NCI-H82 treated with DMSO at 0.1 percent for 48 hours (cell line): ENCODE measurements at regions not wholly inside any gene's neighbourhood (a gene's known extent, or its start where the extent isn't known, plus 50 kb on each side); places are given as distances from the start of the nearest gene placed in this dataset.

ENCODE experiments used
- DNase-seq: peaks from one replicate; lab custom pipeline; 2025; ENCODE audit not compliant: unreplicated experiment; lab: John Stamatoyannopoulos, UW

GRCh38 chr20:57950764-57951485 lies 241.1 kb upstream of the PMEPA1 start:
- no peak for DNase-seq

GRCh38 chr20:57948180-57948955 lies 238.6 kb upstream of the PMEPA1 start:
- DNase-seq, result no peak

DNA sequence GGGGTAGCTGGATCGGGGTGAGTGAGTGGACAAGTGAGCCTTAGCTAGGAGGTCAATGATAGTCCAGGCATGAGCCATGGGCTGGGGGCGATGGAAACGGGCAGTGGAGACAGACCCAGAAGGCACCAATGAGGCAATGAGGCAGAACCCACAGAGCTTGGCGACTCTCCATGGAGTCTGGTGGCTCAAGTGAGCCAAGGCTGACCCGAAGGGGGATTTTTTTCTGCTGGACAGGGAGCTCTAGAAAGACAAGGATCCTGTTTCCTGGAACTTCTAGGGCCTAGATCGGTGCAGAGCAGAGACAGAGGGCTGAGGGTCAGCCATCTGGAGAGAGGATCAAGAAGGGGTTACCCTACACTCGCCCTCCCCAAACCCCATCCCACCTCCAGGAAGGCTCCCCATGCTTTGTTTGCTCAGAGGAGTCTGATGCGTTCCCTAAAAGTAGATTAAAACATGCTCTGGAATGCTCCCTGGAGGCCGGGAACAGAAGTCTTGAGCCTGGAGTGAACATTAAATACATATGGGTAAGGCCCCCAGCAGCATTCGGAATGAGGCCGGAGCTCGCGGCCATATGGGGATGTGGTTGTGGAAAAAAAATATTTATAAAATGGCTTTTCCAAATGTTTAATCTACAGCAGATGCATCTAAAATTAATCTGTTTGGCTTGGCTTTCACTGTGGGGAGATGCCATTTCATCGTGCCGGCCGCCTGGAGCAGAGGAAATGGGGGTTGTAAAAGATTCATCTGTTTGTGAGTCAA lies 237.8 kb upstream of the PMEPA1 start:
- DNase-seq, result no peak

DNA sequence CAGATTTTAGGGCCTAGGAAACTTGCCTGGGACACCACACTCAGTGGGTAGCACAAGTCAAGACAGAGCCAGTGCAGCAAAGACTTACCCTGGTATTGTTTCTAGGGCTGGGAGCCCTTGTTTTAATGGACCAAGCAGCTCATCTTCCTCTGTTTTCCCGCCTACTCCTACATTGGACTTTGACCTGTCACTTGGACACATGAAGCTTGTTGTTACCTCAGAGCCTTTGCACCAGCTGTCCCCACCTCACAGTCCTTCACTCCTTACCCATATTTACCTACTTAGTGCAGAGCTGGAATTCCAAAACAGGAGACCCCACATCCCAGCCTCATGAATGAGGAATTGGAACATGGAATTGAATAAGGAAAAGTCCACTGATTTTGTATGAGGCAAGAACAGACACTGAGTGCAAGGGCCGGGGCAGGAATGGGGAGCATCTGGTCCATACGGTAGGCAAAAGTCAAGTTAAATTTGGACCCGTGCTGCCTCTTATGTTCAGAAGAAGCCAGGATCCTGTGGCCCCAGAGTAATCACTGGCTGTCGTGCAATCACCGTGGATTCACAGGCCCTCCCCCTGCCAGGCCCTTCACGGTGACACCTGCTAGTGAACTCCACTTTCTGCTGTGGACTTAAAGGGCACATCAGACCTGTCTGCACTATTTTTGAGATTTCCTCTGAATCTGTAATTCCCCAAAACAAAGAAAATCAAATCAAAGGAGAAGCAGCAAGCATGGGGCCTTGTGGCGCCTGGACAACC lies 236.9 kb upstream of the PMEPA1 start:
- DNase-seq, result no peak

- no peak for DNase-seq
Measured at GRCh38 chr20:57944988-57945387, 235.2 kb upstream of the PMEPA1 start.

- DNase-seq, result no peak
Measured at GRCh38 chr20:57943950-57944349, 234.1 kb upstream of the PMEPA1 start.

- DNase-seq, result no peak
Measured at GRCh38 chr20:57943291-57943690, 233.5 kb upstream of the PMEPA1 start.

DNA sequence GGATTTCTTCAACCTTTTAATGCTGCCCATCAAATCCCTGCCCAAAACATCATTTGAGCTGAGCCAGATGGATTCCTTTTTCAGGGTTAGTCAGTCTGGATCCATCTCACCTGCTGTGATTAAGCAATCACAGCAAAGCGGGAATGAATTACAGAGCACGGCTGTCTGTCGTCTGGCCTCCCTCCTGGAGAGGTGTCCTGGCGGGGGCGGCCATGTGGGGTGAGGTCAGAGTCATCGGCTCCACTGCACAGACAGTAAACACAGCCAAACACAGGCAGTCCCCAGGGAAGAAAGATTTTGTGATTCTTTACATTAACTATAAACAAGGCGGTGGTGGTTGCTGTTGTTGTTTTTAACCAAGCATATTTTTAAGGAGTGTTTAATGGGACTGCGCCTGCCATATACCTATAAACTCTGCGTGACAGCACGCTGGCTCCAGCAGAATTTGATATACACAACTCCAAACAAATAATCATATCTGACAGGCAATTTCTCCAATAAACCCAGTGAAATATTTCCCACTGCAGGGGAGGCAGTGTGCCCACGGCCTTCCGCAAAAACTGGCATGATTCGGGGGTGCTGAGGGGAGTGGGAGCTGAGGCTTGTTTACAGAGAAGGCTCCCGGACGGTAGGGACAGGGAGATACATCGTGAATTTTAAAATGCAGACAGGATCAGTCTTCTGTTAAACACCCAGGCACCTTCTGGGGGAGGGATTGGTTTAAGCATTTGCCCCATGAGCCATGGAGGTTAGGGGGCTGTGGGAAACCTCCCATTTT lies 232.0 kb upstream of the PMEPA1 start:
- DNase-seq, result no peak

DNA sequence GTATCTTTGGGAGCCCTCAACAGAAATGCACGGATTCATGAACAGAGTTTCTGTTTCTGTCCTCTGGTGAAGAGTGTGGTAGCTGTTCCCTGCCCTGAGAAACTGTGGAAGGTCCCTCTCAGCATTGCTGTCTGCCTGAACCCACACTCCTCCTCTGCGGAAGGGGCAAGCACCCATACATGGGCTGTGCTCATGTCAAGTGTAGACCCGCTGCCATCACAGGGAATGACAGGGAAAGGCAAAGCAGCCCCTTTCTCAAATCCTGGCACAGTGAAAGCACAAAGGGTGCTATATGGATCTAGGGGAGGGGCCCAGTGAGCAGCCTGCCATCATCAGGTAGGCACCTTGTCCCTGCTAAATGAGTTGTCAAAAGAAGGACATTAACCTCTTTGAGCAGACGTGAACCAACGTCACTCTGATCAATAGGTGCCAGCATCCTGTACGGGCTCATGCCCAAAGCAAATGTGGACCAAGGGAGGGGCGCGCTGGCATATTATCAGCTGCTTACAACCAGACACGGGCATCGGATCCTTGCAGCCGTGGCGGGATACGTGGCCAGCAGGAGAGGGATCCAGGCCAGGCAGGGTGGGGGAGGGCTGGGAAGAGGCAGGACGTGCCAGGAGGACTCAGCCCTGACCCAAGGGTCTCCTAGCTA lies 231.2 kb upstream of the PMEPA1 start:
- no peak for DNase-seq

- DNase-seq, result no peak
Measured at GRCh38 chr20:57940376-57940775, 230.6 kb upstream of the PMEPA1 start.

- no peak for DNase-seq
Measured at GRCh38 chr20:57939499-57939898, 229.7 kb upstream of the PMEPA1 start.

- DNase-seq, result no peak
Measured at GRCh38 chr20:57938158-57939108, 228.6 kb upstream of the PMEPA1 start.

GRCh38 chr20:57936636-57937385 lies 227.0 kb upstream of the PMEPA1 start:
- no peak for DNase-seq

GRCh38 chr20:57934913-57935312 lies 225.1 kb upstream of the PMEPA1 start:
- no peak for DNase-seq

GRCh38 chr20:57934007-57934805 lies 224.4 kb upstream of the PMEPA1 start:
- no peak for DNase-seq

DNA sequence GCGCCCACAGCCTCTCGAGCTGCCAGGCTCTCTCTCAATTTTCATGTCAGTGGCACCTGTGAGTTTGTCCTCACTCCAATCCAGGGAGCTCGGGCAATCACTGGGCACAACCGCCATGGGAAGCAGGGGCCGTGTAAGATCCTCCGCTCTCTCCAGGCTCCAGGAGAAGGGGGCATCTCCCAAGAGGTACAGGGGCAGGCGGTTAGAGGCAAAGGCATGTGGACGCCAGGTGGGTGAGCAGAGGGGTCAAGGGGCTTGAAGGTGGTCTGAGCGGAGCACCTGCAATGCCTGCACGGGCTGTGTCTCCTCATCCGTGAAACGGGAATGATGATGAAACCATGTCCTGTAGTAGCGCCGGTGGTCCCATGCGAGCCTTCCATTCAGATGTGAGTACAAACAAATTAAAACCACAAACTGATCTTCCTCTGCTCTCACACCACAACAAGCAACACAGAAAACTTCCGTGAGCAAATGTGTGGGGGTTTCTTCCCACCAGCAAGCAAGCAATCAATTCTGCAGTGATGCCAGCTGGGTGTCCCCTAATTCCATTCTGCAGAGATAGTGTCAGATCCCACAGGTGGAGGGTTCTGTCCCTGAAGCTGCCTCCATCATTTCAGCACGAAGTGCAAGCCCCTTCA lies 222.5 kb upstream of the PMEPA1 start:
- DNase-seq, result no peak

DNA sequence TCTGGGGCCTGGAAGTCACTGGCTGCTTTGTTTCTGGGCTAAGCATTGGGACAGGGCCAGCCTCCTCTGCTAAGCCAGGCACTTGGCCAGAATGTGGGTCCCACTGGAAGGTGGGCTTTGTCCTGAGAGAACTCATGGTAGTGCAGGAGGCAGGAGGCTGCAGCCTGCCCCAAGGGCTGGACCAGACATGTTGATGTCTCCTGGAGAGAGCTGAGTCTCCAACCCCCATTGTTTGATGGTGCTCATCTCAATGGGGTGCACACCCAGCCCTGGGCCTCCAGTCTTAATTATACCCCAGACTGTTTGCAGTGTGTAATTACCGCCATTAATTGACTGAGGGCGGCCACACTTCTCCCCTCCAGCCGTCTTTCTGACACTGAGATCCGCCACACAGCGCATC lies 220.5 kb upstream of the PMEPA1 start:
- DNase-seq, result no peak
